ENCODE measurements at regions not wholly inside any gene's neighbourhood (a gene's known extent, or its start where the extent isn't known, plus 50 kb on each side); places are given as distances from the start of the nearest gene placed in this dataset.

DNA sequence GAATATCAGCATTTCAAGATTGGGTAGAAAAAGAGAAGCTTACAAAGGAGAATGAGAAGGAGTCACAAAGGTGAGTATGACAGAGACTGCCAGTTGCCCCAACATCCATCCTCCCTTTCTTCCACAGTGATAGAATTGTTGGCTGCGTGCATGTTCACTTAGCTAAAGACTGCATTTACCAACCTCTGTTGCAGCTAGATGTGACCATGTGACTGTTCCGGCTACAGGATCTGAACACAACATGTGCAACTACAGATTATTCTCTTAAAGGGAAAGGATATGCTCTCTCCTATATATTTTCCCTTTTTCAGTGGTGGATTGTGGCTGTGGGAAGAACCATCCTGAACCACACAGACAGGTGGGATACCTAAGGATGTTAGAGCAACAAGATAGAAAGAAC, 60.5 kb upstream of the ZNRF2 start:
- TF ChIP-seq EP300 (IDR thresholded peaks at IDR 0.05) (no peak), POLR2A (IDR thresholded peaks at IDR 0.05) (no peak), POLR2AphosphoS5 (IDR thresholded peaks at IDR 0.05) (no peak)
- TF ChIP-seq, protein P1, sequence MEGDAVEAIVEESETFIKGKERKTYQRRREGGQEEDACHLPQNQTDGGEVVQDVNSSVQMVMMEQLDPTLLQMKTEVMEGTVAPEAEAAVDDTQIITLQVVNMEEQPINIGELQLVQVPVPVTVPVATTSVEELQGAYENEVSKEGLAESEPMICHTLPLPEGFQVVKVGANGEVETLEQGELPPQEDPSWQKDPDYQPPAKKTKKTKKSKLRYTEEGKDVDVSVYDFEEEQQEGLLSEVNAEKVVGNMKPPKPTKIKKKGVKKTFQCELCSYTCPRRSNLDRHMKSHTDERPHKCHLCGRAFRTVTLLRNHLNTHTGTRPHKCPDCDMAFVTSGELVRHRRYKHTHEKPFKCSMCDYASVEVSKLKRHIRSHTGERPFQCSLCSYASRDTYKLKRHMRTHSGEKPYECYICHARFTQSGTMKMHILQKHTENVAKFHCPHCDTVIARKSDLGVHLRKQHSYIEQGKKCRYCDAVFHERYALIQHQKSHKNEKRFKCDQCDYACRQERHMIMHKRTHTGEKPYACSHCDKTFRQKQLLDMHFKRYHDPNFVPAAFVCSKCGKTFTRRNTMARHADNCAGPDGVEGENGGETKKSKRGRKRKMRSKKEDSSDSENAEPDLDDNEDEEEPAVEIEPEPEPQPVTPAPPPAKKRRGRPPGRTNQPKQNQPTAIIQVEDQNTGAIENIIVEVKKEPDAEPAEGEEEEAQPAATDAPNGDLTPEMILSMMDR (IDR thresholded peaks at IDR 0.05) = no peak

Data from stomach (tissue), 4 donors.